Upper lobe of left lung (tissue), 4 donors: ENCODE measurements at regions not wholly inside any gene's neighbourhood (a gene's known extent, or its start where the extent isn't known, plus 50 kb on each side); places are given as distances from the start of the nearest gene placed in this dataset.

Experiments used
- POLR2AphosphoS5 ChIP-seq, 2 donors: sonication (generic); formaldehyde crosslinking; IDR thresholded peaks; one replicate each; pipeline ENCODE4 v1.5.1; 2017; ENCODE audit warnings: antibody characterized with exemption in 2 of 2
- TF ChIP-seq, protein P1 (sequence below), 6 experiments: fragments of 450-650 bp in 4 of 6; fragments of 200-600 bp in 2 of 6; sonication (generic) in 2 of 6; IDR thresholded peaks; one replicate each; pipeline ENCODE4 v1.5.1; 2016 to 2019; ENCODE audit warnings: antibody characterized with exemption in 6 of 6

DNA sequence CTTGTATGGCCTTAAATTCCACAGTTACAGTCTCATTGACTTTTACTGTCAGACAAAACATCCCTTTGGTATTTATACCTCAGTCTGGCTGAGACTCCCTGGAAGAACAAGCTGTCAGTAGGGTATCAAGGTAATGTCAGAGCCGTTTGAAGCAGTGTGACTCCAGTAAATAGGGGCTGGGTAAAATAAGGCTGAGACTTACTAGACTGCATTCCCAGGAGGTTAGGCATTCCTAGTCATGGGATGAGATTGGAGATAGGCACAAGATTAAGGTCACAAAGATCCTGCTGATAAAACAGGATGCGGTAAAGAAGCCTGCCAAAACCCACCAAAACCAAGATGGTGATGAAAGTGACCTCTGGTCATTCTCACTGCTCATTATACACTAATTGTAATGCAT is 219.5 kb upstream of the SKOR2 start:
- no peak for TF ChIP-seq POLR2AphosphoS5 (IDR thresholded peaks at IDR 0.05)
- TF ChIP-seq, protein P1, sequence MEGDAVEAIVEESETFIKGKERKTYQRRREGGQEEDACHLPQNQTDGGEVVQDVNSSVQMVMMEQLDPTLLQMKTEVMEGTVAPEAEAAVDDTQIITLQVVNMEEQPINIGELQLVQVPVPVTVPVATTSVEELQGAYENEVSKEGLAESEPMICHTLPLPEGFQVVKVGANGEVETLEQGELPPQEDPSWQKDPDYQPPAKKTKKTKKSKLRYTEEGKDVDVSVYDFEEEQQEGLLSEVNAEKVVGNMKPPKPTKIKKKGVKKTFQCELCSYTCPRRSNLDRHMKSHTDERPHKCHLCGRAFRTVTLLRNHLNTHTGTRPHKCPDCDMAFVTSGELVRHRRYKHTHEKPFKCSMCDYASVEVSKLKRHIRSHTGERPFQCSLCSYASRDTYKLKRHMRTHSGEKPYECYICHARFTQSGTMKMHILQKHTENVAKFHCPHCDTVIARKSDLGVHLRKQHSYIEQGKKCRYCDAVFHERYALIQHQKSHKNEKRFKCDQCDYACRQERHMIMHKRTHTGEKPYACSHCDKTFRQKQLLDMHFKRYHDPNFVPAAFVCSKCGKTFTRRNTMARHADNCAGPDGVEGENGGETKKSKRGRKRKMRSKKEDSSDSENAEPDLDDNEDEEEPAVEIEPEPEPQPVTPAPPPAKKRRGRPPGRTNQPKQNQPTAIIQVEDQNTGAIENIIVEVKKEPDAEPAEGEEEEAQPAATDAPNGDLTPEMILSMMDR (IDR thresholded peaks at IDR 0.05): no peak
